ENCODE measurements at regions not wholly inside any gene's neighbourhood (a gene's known extent, or its start where the extent isn't known, plus 50 kb on each side); places are given as distances from the start of the nearest gene placed in this dataset.

- Mint-ChIP-seq H3K36me3 (no peaks in the 10 kb centered on the region), H3K4me3 (no peak overlapping the region), H3K27ac (no peak overlapping the region), H3K9me3 (ENCODE audit: low read depth) (no peaks in the 10 kb centered on the region), H3K27me3 (no peaks in the 10 kb centered on the region), H3K4me1 (ENCODE audit: low read depth) (peaks cover 8% of the 10 kb centered on the region)
Measured at GRCh38 chr1:226816576-226816975, 53.8 kb upstream of the PSEN2 start.

GRCh38 chr1:226814751-226815537 is 55.5 kb upstream of the PSEN2 start:
- Mint-ChIP-seq H3K36me3 (no peaks in the 10 kb centered on the region), H3K4me3 (no peak overlapping the region), H3K27me3 (no peaks in the 10 kb centered on the region), H3K9me3 (ENCODE audit: low read depth) (no peaks in the 10 kb centered on the region), H3K4me1 (ENCODE audit: low read depth) (peaks cover 8% of the 10 kb centered on the region), H3K27ac (no peak overlapping the region)

GRCh38 chr1:226813671-226814591 is 56.5 kb upstream of the PSEN2 start:
- Mint-ChIP-seq H3K9me3 (ENCODE audit: low read depth) (no peaks in the 10 kb centered on the region), H3K4me1 (ENCODE audit: low read depth) (peaks cover 8% of the 10 kb centered on the region), H3K27ac (no peak overlapping the region), H3K36me3 (no peaks in the 10 kb centered on the region), H3K27me3 (no peaks in the 10 kb centered on the region), H3K4me3 (no peak overlapping the region)

GRCh38 chr1:226810681-226811080 is 59.7 kb upstream of the PSEN2 start:
- no peaks in the 10 kb centered on the region for H3K36me3 Mint-ChIP-seq
- no peak overlapping the region for H3K4me3 Mint-ChIP-seq
- H3K27me3 Mint-ChIP-seq, result no peaks in the 10 kb centered on the region
- H3K4me1 Mint-ChIP-seq (ENCODE audit: low read depth), result peaks cover 10% of the 10 kb centered on the region
- no peaks in the 10 kb centered on the region for H3K9me3 Mint-ChIP-seq (ENCODE audit: low read depth)
- H3K27ac Mint-ChIP-seq, result no peak overlapping the region

- Mint-ChIP-seq H3K9me3 (ENCODE audit: low read depth) (no peaks in the 10 kb centered on the region), H3K27me3 (no peaks in the 10 kb centered on the region), H3K27ac (no peak overlapping the region), H3K4me3 (no peak overlapping the region), H3K36me3 (no peaks in the 10 kb centered on the region), H3K4me1 (ENCODE audit: low read depth) (peaks cover 6% of the 10 kb centered on the region)
Measured at GRCh38 chr1:226809785-226810571, 60.4 kb upstream of the PSEN2 start.

GRCh38 chr1:226808501-226808900 is 61.9 kb upstream of the PSEN2 start:
- H3K4me1 Mint-ChIP-seq (ENCODE audit: low read depth), result peaks cover 7% of the 10 kb centered on the region
- H3K9me3 Mint-ChIP-seq (ENCODE audit: low read depth), result no peaks in the 10 kb centered on the region
- no peak overlapping the region for H3K27ac Mint-ChIP-seq
- H3K36me3 Mint-ChIP-seq, result no peaks in the 10 kb centered on the region
- H3K27me3 Mint-ChIP-seq, result no peaks in the 10 kb centered on the region
- no peak overlapping the region for H3K4me3 Mint-ChIP-seq

GRCh38 chr1:226806988-226807387 is 63.4 kb upstream of the PSEN2 start:
- peaks cover 7% of the 10 kb centered on the region for H3K4me1 Mint-ChIP-seq (ENCODE audit: low read depth)
- H3K4me3 Mint-ChIP-seq, result no peak overlapping the region
- H3K27me3 Mint-ChIP-seq, result no peaks in the 10 kb centered on the region

GRCh38 chr1:226804907-226805759 is 65.3 kb upstream of the PSEN2 start:
- H3K27ac Mint-ChIP-seq, result no peak overlapping the region
- no peaks in the 10 kb centered on the region for H3K36me3 Mint-ChIP-seq
- peaks cover 16% of the 10 kb centered on the region for H3K4me1 Mint-ChIP-seq (ENCODE audit: low read depth)
- no peaks in the 10 kb centered on the region for H3K27me3 Mint-ChIP-seq
- H3K9me3 Mint-ChIP-seq (ENCODE audit: low read depth), result no peaks in the 10 kb centered on the region
- no peak overlapping the region for H3K4me3 Mint-ChIP-seq

More at GRCh38 chr1:226806988-226807387, 63.4 kb upstream of the PSEN2 start:
- Mint-ChIP-seq H3K36me3 (no peaks in the 10 kb centered on the region), H3K27ac (no peak overlapping the region), H3K9me3 (ENCODE audit: low read depth) (no peaks in the 10 kb centered on the region)

- peaks cover 35% of the 10 kb centered on the region for H3K4me1 Mint-ChIP-seq (ENCODE audit: low read depth)
- no peaks in the 10 kb centered on the region for H3K9me3 Mint-ChIP-seq (ENCODE audit: low read depth)
- no peak overlapping the region for H3K4me3 Mint-ChIP-seq
- no peaks in the 10 kb centered on the region for H3K27me3 Mint-ChIP-seq
- H3K27ac Mint-ChIP-seq, result peak overlapping the region; percentile 41
- no peaks in the 10 kb centered on the region for H3K36me3 Mint-ChIP-seq
Measured at GRCh38 chr1:226800763-226801380, 61.8 kb upstream of the ITPKB start.

GRCh38 chr1:226799634-226800281 is 60.7 kb upstream of the ITPKB start:
- no peaks in the 10 kb centered on the region for H3K36me3 Mint-ChIP-seq
- H3K27me3 Mint-ChIP-seq, result no peaks in the 10 kb centered on the region
- no peaks in the 10 kb centered on the region for H3K9me3 Mint-ChIP-seq (ENCODE audit: low read depth)
- H3K27ac Mint-ChIP-seq, result peak overlapping the region; percentile 88
- peaks cover 34% of the 10 kb centered on the region for H3K4me1 Mint-ChIP-seq (ENCODE audit: low read depth)
- H3K4me3 Mint-ChIP-seq, result peak overlapping the region; percentile 55

GRCh38 chr1:226798427-226799411 is 59.6 kb upstream of the ITPKB start:
- H3K27me3 Mint-ChIP-seq, result no peaks in the 10 kb centered on the region
- peaks cover 32% of the 10 kb centered on the region for H3K4me1 Mint-ChIP-seq (ENCODE audit: low read depth)
- peak overlapping the region; percentile 46 for H3K4me3 Mint-ChIP-seq
- no peaks in the 10 kb centered on the region for H3K36me3 Mint-ChIP-seq
- H3K27ac Mint-ChIP-seq, result peak overlapping the region; percentile 88
- no peaks in the 10 kb centered on the region for H3K9me3 Mint-ChIP-seq (ENCODE audit: low read depth)

- no peaks in the 10 kb centered on the region for H3K36me3 Mint-ChIP-seq
- H3K4me1 Mint-ChIP-seq (ENCODE audit: low read depth), result peaks cover 32% of the 10 kb centered on the region
- H3K4me3 Mint-ChIP-seq, result no peak overlapping the region
- no peaks in the 10 kb centered on the region for H3K9me3 Mint-ChIP-seq (ENCODE audit: low read depth)
- H3K27me3 Mint-ChIP-seq, result no peaks in the 10 kb centered on the region
- H3K27ac Mint-ChIP-seq, result no peak overlapping the region
Measured at GRCh38 chr1:226797151-226797550, 58.1 kb upstream of the ITPKB start.

Data from activated naive CD8-positive, alpha-beta T cell (primary cell).